OCI-LY3 (cell line): ENCODE measurements at regions not wholly inside any gene's neighbourhood (a gene's known extent, or its start where the extent isn't known, plus 50 kb on each side); places are given as distances from the start of the nearest gene placed in this dataset.
"Not testable (repeated sequence)": the region's sequence is repeated elsewhere in the genome, so short reads cannot be mapped to it uniquely, and the experiment has no call there.

Source experiments
- H2AFZ ChIP-seq: fragments of 200-600, 300-600 bp; shearing (Covaris generic); 2 replicates; pipeline ENCODE4 v1.6.0; 2014; ENCODE audit warnings: antibody characterized with exemption, low read depth, low read length
- H3K27ac ChIP-seq: fragments of 200-600, 300-600 bp; sonication (generic); 2 replicates; pipeline ENCODE4 v1.5.1; 2014; ENCODE audit warnings: mild to moderate bottlenecking, low read length, moderate library complexity, mixed read lengths
- H3K27me3 ChIP-seq: fragments of 200-600, 300-600 bp; sonication (generic); 2 replicates; pipeline ENCODE4 v1.6.1; 2014; ENCODE audit warnings: low read depth, low read length, mixed read lengths
- H3K36me3 ChIP-seq: fragments of 200-600, 300-600 bp; sonication (generic); replicated peaks from 2 replicates; pipeline ENCODE3; 2014; ENCODE audit warnings: low read depth, low read length, mixed read lengths
- H3K4me1 ChIP-seq: fragments of 300-600, 200-600 bp; sonication (generic); 2 replicates; pipeline ENCODE4 v1.6.1; 2014; ENCODE audit warnings: low read length, mixed read lengths
- H3K4me2 ChIP-seq: fragments of 200-600, 300-600 bp; sonication (generic); 2 replicates; pipeline ENCODE4 v1.6.1; 2014; ENCODE audit warnings: low read length, mixed read lengths
- H3K4me3 ChIP-seq: fragments of 300-600, 200-600 bp; sonication (generic); 2 replicates; pipeline ENCODE4 v1.5.1; 2014; ENCODE audit warnings: antibody characterized with exemption, mild to moderate bottlenecking, low read length, moderate library complexity
- H3K79me2 ChIP-seq: fragments of 300-600, 200-600 bp; shearing (Covaris generic); 2 replicates; pipeline ENCODE4 v1.6.1; 2014; ENCODE audit warnings: mild to moderate bottlenecking, low read length, mixed read lengths
- H3K9ac ChIP-seq: fragments of 300-600, 200-600 bp; shearing (Covaris generic); 2 replicates; pipeline ENCODE4 v1.6.0; 2014; ENCODE audit warnings: mild to moderate bottlenecking, low read length, moderate library complexity
- H3K9me3 ChIP-seq: fragments of 200-600, 300-600 bp; shearing (Covaris generic); 2 replicates; pipeline ENCODE4 v1.6.1; 2014; ENCODE audit warnings: low read length, mixed read lengths; ENCODE audit not compliant: insufficient read depth
- H4K20me1 ChIP-seq: fragments of 200-600, 300-600 bp; sonication (generic); 2 replicates; pipeline ENCODE4 v1.6.1; 2016; ENCODE audit warnings: low read length, mixed read lengths; ENCODE audit not compliant: insufficient read depth
- EZH2phosphoT487 ChIP-seq: fragments of 200-600 bp; shearing (Covaris generic); IDR thresholded peaks from 2 replicates; pipeline ENCODE4 v1.6.1; 2018; ENCODE audit warnings: antibody characterized with exemption, mixed run types, low read depth
- TF ChIP-seq, protein P1 (sequence below): fragments of 200-600, 300-600 bp; sonication (generic); IDR thresholded peaks from 2 replicates; pipeline ENCODE4 v1.5.1; 2014; ENCODE audit warnings: antibody characterized with exemption, low read length, low read depth

- TF ChIP-seq, protein P1, sequence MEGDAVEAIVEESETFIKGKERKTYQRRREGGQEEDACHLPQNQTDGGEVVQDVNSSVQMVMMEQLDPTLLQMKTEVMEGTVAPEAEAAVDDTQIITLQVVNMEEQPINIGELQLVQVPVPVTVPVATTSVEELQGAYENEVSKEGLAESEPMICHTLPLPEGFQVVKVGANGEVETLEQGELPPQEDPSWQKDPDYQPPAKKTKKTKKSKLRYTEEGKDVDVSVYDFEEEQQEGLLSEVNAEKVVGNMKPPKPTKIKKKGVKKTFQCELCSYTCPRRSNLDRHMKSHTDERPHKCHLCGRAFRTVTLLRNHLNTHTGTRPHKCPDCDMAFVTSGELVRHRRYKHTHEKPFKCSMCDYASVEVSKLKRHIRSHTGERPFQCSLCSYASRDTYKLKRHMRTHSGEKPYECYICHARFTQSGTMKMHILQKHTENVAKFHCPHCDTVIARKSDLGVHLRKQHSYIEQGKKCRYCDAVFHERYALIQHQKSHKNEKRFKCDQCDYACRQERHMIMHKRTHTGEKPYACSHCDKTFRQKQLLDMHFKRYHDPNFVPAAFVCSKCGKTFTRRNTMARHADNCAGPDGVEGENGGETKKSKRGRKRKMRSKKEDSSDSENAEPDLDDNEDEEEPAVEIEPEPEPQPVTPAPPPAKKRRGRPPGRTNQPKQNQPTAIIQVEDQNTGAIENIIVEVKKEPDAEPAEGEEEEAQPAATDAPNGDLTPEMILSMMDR = no peak
- TF ChIP-seq EZH2phosphoT487 = no peak
- no peaks in the 10 kb centered on the region for H3K4me1 ChIP-seq
- no peaks in the 10 kb centered on the region for H3K36me3 ChIP-seq
- H3K4me3 ChIP-seq = no peak overlapping the region
- H3K27ac ChIP-seq = no peak overlapping the region
- H2AFZ ChIP-seq = no peak overlapping the region
- H4K20me1 ChIP-seq = no peaks in the 10 kb centered on the region
- no peak overlapping the region for H3K4me2 ChIP-seq
- no peaks in the 10 kb centered on the region for H3K79me2 ChIP-seq
- H3K9me3 ChIP-seq = no peaks in the 10 kb centered on the region
- no peak overlapping the region for H3K9ac ChIP-seq
- H3K27me3 ChIP-seq = no peaks in the 10 kb centered on the region
These were observed 167.5 kb downstream of the PRKX start for GRCh38 chrX:3545901-3546300.

- H3K4me3 ChIP-seq = no peak overlapping the region
- H3K79me2 ChIP-seq = no peaks in the 10 kb centered on the region
- H3K36me3 ChIP-seq = no peaks in the 10 kb centered on the region
- H3K4me2 ChIP-seq = no peak overlapping the region
- no peaks in the 10 kb centered on the region for H4K20me1 ChIP-seq
- H3K27ac ChIP-seq = no peak overlapping the region
- H3K4me1 ChIP-seq = no peaks in the 10 kb centered on the region
- H3K9ac ChIP-seq = no peak overlapping the region
- no peak overlapping the region for H2AFZ ChIP-seq
- H3K9me3 ChIP-seq = no peaks in the 10 kb centered on the region
- H3K27me3 ChIP-seq = no peaks in the 10 kb centered on the region
- TF ChIP-seq EZH2phosphoT487 = no peak
- TF ChIP-seq, protein P1 = no peak
These were observed 172.1 kb downstream of the PRKX start for GRCh38 chrX:3541336-3541735.

DNA sequence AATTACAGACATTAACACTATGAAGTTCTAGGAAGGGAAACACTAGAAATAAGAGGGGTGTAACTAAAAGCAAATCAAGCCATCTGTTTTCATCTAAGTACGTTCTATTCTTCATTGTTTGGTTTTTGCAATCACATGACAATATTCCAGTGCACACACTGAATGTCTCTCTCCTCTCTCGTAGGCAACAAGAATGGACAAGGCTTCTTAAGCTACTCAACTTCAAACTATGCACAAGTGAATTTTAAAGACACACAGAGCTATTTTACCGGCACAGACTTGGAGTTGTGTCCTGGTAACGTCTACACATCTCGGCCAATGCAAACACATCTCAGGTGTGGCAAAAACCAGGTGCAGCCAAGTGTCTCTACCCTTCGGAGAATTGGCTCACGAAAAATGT, 173.3 kb downstream of the PRKX start:
- H3K4me1 ChIP-seq = no peaks in the 10 kb centered on the region
- H3K36me3 ChIP-seq = no peaks in the 10 kb centered on the region
- H4K20me1 ChIP-seq = no peaks in the 10 kb centered on the region
- no peak overlapping the region for H3K4me3 ChIP-seq
- H3K79me2 ChIP-seq = no peaks in the 10 kb centered on the region
- no peak overlapping the region for H2AFZ ChIP-seq
- no peaks in the 10 kb centered on the region for H3K9me3 ChIP-seq
- no peak overlapping the region for H3K4me2 ChIP-seq
- TF ChIP-seq EZH2phosphoT487 = no peak
- TF ChIP-seq, protein P1 = no peak
- H3K9ac ChIP-seq = no peak overlapping the region
- no peaks in the 10 kb centered on the region for H3K27me3 ChIP-seq
- H3K27ac ChIP-seq = no peak overlapping the region

DNA sequence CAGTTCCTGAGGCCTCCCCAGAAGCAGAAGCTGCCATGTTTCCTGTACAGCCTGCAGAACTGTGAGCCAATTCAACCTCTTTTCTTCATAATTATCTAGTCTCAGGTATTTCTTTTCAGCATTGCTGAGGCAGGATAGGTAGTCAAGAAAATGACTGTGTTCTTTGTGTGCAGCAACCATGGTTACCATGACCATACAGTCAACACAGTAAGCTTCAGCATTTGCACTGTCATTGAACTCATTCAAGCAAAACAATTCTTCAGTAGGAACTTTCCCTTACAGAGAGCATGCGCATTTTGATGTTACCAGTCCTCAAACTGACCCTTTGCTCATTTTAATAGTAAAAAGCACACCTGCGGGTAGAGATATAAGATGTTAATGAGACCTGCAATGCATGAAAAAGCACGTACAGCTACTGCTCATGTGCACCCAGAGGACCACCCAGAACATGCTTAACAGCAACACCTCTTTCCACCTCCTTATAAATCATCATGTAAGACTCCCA, 180.8 kb downstream of the PRKX start:
- no peak overlapping the region for H2AFZ ChIP-seq
- TF ChIP-seq EZH2phosphoT487 = no peak
- TF ChIP-seq, protein P1 = no peak
- H3K4me2 ChIP-seq = no peak overlapping the region

GRCh38 chrX:3531435-3531834, 182.0 kb downstream of the PRKX start:
- not testable (repeated sequence) for H2AFZ ChIP-seq, H3K27me3 ChIP-seq, H3K79me2 ChIP-seq, H4K20me1 ChIP-seq, H3K4me1 ChIP-seq, H3K4me2 ChIP-seq, H3K4me3 ChIP-seq, H3K36me3 ChIP-seq, H3K27ac ChIP-seq, H3K9ac ChIP-seq, H3K9me3 ChIP-seq

More for the DNA sequence above, 180.8 kb downstream of the PRKX start:
- Histone ChIP-seq H3K79me2 (no peaks in the 10 kb centered on the region), H3K9ac (no peak overlapping the region), H3K4me3 (no peak overlapping the region), H3K36me3 (no peaks in the 10 kb centered on the region), H3K9me3 (no peaks in the 10 kb centered on the region), H3K4me1 (no peaks in the 10 kb centered on the region), H4K20me1 (no peaks in the 10 kb centered on the region), H3K27ac (no peak overlapping the region), H3K27me3 (no peaks in the 10 kb centered on the region; the same call in 1 of the 2 replicates)
